ENCODE measurements at regions not wholly inside any gene's neighbourhood (a gene's known extent, or its start where the extent isn't known, plus 50 kb on each side); places are given as distances from the start of the nearest gene placed in this dataset.

DNA sequence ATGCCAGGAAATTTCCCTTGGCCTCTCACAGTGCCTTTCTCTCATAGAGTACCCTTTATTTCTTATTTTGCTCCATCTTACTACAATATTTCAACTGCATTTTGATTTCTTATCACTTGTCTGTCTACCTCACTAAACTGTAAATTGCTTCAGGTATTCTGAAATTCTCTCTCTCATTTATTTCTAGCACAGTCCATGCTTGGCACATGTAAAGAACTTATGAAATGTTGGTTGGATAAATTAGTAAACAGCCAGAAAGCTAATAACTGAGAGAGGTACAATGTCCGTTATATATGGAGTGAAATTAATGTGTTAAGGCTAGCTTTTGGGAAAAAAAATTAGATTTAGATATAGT is 138.3 kb upstream of the RFC3 start:
- TF ChIP-seq ZNF274 (IDR thresholded peaks at IDR 0.05; ENCODE audit: low read depth, low read length) = no peak
- TF ChIP-seq YY1 (IDR thresholded peaks at IDR 0.05; ENCODE audit: insufficient read depth, insufficient read length) = no peak

Measured in NT2/D1 (cell line).